Spleen (tissue), 11 donors: ENCODE measurements at regions not wholly inside any gene's neighbourhood (a gene's known extent, or its start where the extent isn't known, plus 50 kb on each side); places are given as distances from the start of the nearest gene placed in this dataset.

ENCODE experiments used
- DNase-seq: peaks from one replicate; pipeline ENCODE4 v3.0.0-alpha.2; 2020
- H3K27ac ChIP-seq, 8 donors: fragments of 200-600 bp; sonication (generic) in 7 of 8; 1 replicate in 4 of 8; 2 replicates in 4 of 8; pipeline versions ENCODE4 v1.5.0 to v1.8.0; 2016 to 2021; ENCODE audit warnings: inconsistent platforms in 4 of 8, mild to moderate bottlenecking in 4 of 8, moderate library complexity in 1 of 8
- H3K27me3 ChIP-seq, 7 donors: fragments of 200-600 bp; sonication (generic) in 6 of 7; replicated peaks in 1 of 7; 1 replicate in 4 of 7; 2 replicates in 3 of 7; pipeline versions ENCODE4 v1.5.0 to v1.8.0; 2016 to 2021; ENCODE audit warnings: inconsistent platforms in 3 of 7, mild to moderate bottlenecking in 1 of 7
- H3K36me3 ChIP-seq, 6 donors: fragments of 200-600 bp; sonication (generic) in 5 of 6; 1 replicate in 4 of 6; 2 replicates in 2 of 6; pipeline versions ENCODE4 v1.5.0 to v1.8.0; 2016 to 2021; ENCODE audit warnings: inconsistent platforms in 2 of 6
- H3K4me1 ChIP-seq, 6 donors: fragments of 200-600 bp; sonication (generic) in 5 of 6; 1 replicate in 3 of 6; 2 replicates in 3 of 6; pipeline versions ENCODE4 v1.5.0 to v1.8.0; 2016 to 2021; ENCODE audit warnings: inconsistent platforms in 3 of 6
- H3K4me3 ChIP-seq, 8 donors: fragments of 200-600 bp; sonication (generic) in 7 of 8; 1 replicate in 4 of 8; 2 replicates in 4 of 8; pipeline versions ENCODE4 v1.5.0 to v1.8.0; 2016 to 2021; ENCODE audit warnings: inconsistent platforms in 4 of 8, mild to moderate bottlenecking in 4 of 8, moderate library complexity in 2 of 8
- H3K9me3 ChIP-seq, 8 donors: fragments of 200-600 bp; sonication (generic) in 7 of 8; 1 replicate in 4 of 8; 2 replicates in 4 of 8; pipeline versions ENCODE4 v1.5.0 to v1.8.0; 2016 to 2021; ENCODE audit warnings: inconsistent platforms in 4 of 8
- CTCF ChIP-seq, 11 experiments: fragments of 200-600 bp in 7 of 11; fragments of 450-650 bp in 4 of 11; sonication (generic) in 4 of 11; IDR thresholded peaks in 8 of 11; conservative IDR thresholded peaks in 3 of 11; 1 replicate in 7 of 11; 2 replicates in 4 of 11; pipeline versions ENCODE4 v1.4.0 to v1.8.0; 2016 to 2021; ENCODE audit warnings: antibody characterized with exemption in 11 of 11, inconsistent platforms in 4 of 11, mild to moderate bottlenecking in 1 of 11
- POLR2A ChIP-seq, 3 donors: fragments of 450-650 bp; IDR thresholded peaks; one replicate each; pipeline ENCODE4 v1.5.1; 2017; ENCODE audit warnings: antibody characterized with exemption in 3 of 3, mild to moderate bottlenecking in 1 of 3
- POLR2AphosphoS5 ChIP-seq, 3 donors: sonication (generic); formaldehyde crosslinking; IDR thresholded peaks; one replicate each; pipeline ENCODE4 v1.5.1; 2017; ENCODE audit warnings: antibody characterized with exemption in 3 of 3
- WGBS, 5 donors: extraction: QIAGEN DNeasy Blood & Tissue Kit in 3 of 5; methylation state at CpG; one replicate each; pipeline versions ENCODE4 v1.1.5 to v1.1.7; 2013 to 2018; 5-methylcytosine and 5-hydroxymethylcytosine counted together
- intact Hi-C: fragments of 100-400 bp; cut with DNase I; formaldehyde crosslinking; loops from one replicate; pipeline ENCODE4 v1.15.0; 2023; ENCODE audit warnings: low total_unique reads
- donor health status: healthy with polysubstance abuse.
- donor health status: DM: no; HTN: no; CAD: no; lungs with moderate emphysema.
- donor health status: DM: no; HTN: no; CAD: no.
- donor health status: Bipolar disorder and iron deficiency.
- donor health status: healthy.
- donor health status: DM: no; HTN: no; CAD: no.
- donor health status: DM: yes; HTN: yes; CAD: no.

- Histone ChIP-seq H3K27ac (no peak overlapping the region), H3K4me1 (no peaks in the 10 kb centered on the region), H3K27me3 (no peaks in the 10 kb centered on the region), H3K4me3 (no peak overlapping the region), H3K9me3 (no peaks in the 10 kb centered on the region), H3K36me3 (no peaks in the 10 kb centered on the region)
- intact Hi-C loops: no loop called here
- no peak for DNase-seq
- no peak for TF ChIP-seq CTCF (IDR thresholded peaks at IDR 0.05 in 8 of 11, conservative IDR thresholded peaks at IDR 0.05 in 3 of 11)
- TF ChIP-seq POLR2AphosphoS5 (IDR thresholded peaks at IDR 0.05): no peak
- TF ChIP-seq POLR2A (IDR thresholded peaks at IDR 0.05): no peak
Observed at GRCh38 chr3:30181581-30181980, 424.8 kb upstream of the TGFBR2 start.

GRCh38 chr3:30183421-30183820, 423.0 kb upstream of the TGFBR2 start:
- no peaks in the 10 kb centered on the region for H3K27me3 ChIP-seq
- intact Hi-C loops: no loop called here
- no peaks in the 10 kb centered on the region for H3K36me3 ChIP-seq
- no peaks in the 10 kb centered on the region for H3K4me1 ChIP-seq
- DNase-seq: no peak
- H3K4me3 ChIP-seq: no peak overlapping the region
- H3K27ac ChIP-seq: no peak overlapping the region
- WGBS, 5 donors: 87 to 100% (median 100%) methylated on average over 2 of the region's 2 CpGs
- H3K9me3 ChIP-seq: no peaks in the 10 kb centered on the region
- no peak for TF ChIP-seq POLR2AphosphoS5 (IDR thresholded peaks at IDR 0.05)
- no peak for TF ChIP-seq CTCF (IDR thresholded peaks at IDR 0.05 in 8 of 11, conservative IDR thresholded peaks at IDR 0.05 in 3 of 11)
- TF ChIP-seq POLR2A (IDR thresholded peaks at IDR 0.05): no peak

GRCh38 chr3:30184091-30184810, 422.1 kb upstream of the TGFBR2 start:
- no peaks in the 10 kb centered on the region for H3K9me3 ChIP-seq
- no peak overlapping the region for H3K27ac ChIP-seq
- intact Hi-C loops: no loop called here
- no peak for TF ChIP-seq POLR2A (IDR thresholded peaks at IDR 0.05)
- no peak for TF ChIP-seq POLR2AphosphoS5 (IDR thresholded peaks at IDR 0.05)
- no peak for TF ChIP-seq CTCF (IDR thresholded peaks at IDR 0.05 in 8 of 11, conservative IDR thresholded peaks at IDR 0.05 in 3 of 11)
- no peaks in the 10 kb centered on the region for H3K36me3 ChIP-seq
- H3K27me3 ChIP-seq: no peaks in the 10 kb centered on the region
- H3K4me3 ChIP-seq: no peak overlapping the region
- no peak for DNase-seq
- no peaks in the 10 kb centered on the region for H3K4me1 ChIP-seq
- WGBS, 5 donors: 30 to 66% (median 40%) methylated on average over 1 of the region's 1 CpG

- no peak for DNase-seq
- Histone ChIP-seq H3K4me1 (no peaks in the 10 kb centered on the region), H3K4me3 (no peak overlapping the region), H3K36me3 (no peaks in the 10 kb centered on the region), H3K9me3 (no peaks in the 10 kb centered on the region), H3K27me3 (no peaks in the 10 kb centered on the region), H3K27ac (no peak overlapping the region)
- intact Hi-C loops: no loop called here
- TF ChIP-seq POLR2AphosphoS5 (IDR thresholded peaks at IDR 0.05) (no peak), POLR2A (IDR thresholded peaks at IDR 0.05) (no peak), CTCF (IDR thresholded peaks at IDR 0.05 in 8 of 11, conservative IDR thresholded peaks at IDR 0.05 in 3 of 11) (no peak)
Observed at GRCh38 chr3:30185872-30186271, 420.5 kb upstream of the TGFBR2 start.
